Panc1 (cell line): ENCODE measurements at regions not wholly inside any gene's neighbourhood (a gene's known extent, or its start where the extent isn't known, plus 50 kb on each side); places are given as distances from the start of the nearest gene placed in this dataset.

Experiments
- CTCF ChIP-seq: fragments of 450-650 bp; IDR thresholded peaks from 2 replicates; pipeline ENCODE4 v1.5.1; 2017; ENCODE audit warnings: mild to moderate bottlenecking
- SIN3A ChIP-seq: IDR thresholded peaks from 2 replicates; pipeline ENCODE4 v1.6.1; 2012; ENCODE audit warnings: low read depth, mild to moderate bottlenecking, low read length, moderate library complexity, borderline replicate concordance; ENCODE audit not compliant: insufficient read depth
- TCF7L2 ChIP-seq: IDR thresholded peaks from 2 replicates; pipeline ENCODE4 v1.6.1; 2011; ENCODE audit warnings: mild to moderate bottlenecking, low read depth, low read length, inconsistent platforms

GRCh38 chr4:24731448-24731847 is 63.9 kb upstream of the SOD3 start:
- TF ChIP-seq CTCF = no peak
- no peak for TF ChIP-seq TCF7L2
- TF ChIP-seq SIN3A = no peak
